Neural cell (in vitro differentiated cells): ENCODE measurements at regions not wholly inside any gene's neighbourhood (a gene's known extent, or its start where the extent isn't known, plus 50 kb on each side); places are given as distances from the start of the nearest gene placed in this dataset.

Experiments used
- H2AFZ ChIP-seq: fragments of 200-600, 300-800 bp; sonication (generic), shearing (Covaris generic); 2 replicates; pipeline ENCODE4 v1.6.0; 2014; ENCODE audit warnings: low read depth, mild to moderate bottlenecking, antibody characterized with exemption, low read length, moderate library complexity
- H3F3A ChIP-seq: fragments of 200-600 bp; shearing (Covaris generic); 2 replicates; pipeline ENCODE4 v1.6.1; 2016; ENCODE audit warnings: mild to moderate bottlenecking, moderate library complexity, mixed read lengths, antibody characterized with exemption, low read length; ENCODE audit not compliant: insufficient read depth, poor library complexity, severe bottlenecking
- H3K27ac ChIP-seq: fragments of 200-600, 300-800 bp; sonication (generic), shearing (Covaris generic); 2 replicates; pipeline ENCODE4 v1.5.1; 2014; ENCODE audit warnings: mild to moderate bottlenecking, low read length, moderate library complexity
- H3K27me3 ChIP-seq: fragments of 300-800, 200-600 bp; sonication (generic), shearing (Covaris generic); 2 replicates; pipeline ENCODE4 v1.6.0; 2014; ENCODE audit warnings: mild to moderate bottlenecking, low read depth, low read length, moderate library complexity; ENCODE audit not compliant: insufficient read depth
- H3K36me3 ChIP-seq: fragments of 300-800, 200-600 bp; sonication (generic), shearing (Covaris generic); 2 replicates; pipeline ENCODE4 v1.5.1; 2014; ENCODE audit warnings: mild to moderate bottlenecking, antibody characterized with exemption, low read length, moderate library complexity; ENCODE audit not compliant: insufficient read depth
- H3K4me2 ChIP-seq: fragments of 300-800, 200-600 bp; sonication (generic), shearing (Covaris generic); 2 replicates; pipeline ENCODE4 v1.6.0; 2014; ENCODE audit warnings: mild to moderate bottlenecking, low read length
- H3K4me3 ChIP-seq: fragments of 300-800, 200-600 bp; sonication (generic), shearing (Covaris generic); 2 replicates; pipeline ENCODE4 v1.5.1; 2014; ENCODE audit warnings: mild to moderate bottlenecking, low read length, moderate library complexity
- H3K79me2 ChIP-seq: fragments of 200-600 bp; shearing (Covaris generic); replicated peaks from 2 replicates; pipeline ENCODE4 v1.6.0; 2014; ENCODE audit warnings: mild to moderate bottlenecking, low read length, moderate library complexity; ENCODE audit not compliant: insufficient read depth
- H3K9ac ChIP-seq: fragments of 300-800, 200-600 bp; sonication (generic), shearing (Covaris generic); 2 replicates; pipeline ENCODE4 v1.6.1; 2016; ENCODE audit warnings: mild to moderate bottlenecking, low read length, mixed read lengths
- H3K9me2 ChIP-seq: fragments of 200-600 bp; shearing (Covaris generic); 2 replicates; pipeline ENCODE4 v1.6.1; 2016; ENCODE audit warnings: mild to moderate bottlenecking, low read length, mixed read lengths; ENCODE audit not compliant: insufficient read depth
- H3K9me3 ChIP-seq: fragments of 200-600, 300-800 bp; sonication (generic), shearing (Covaris generic); 2 replicates; pipeline ENCODE4 v1.6.1; 2016; ENCODE audit warnings: mild to moderate bottlenecking, mixed run types, low read length, moderate library complexity, mixed read lengths
- H4K20me1 ChIP-seq: fragments of 200-600 bp; shearing (Covaris generic); 2 replicates; pipeline ENCODE4 v1.6.1; 2016; ENCODE audit warnings: mild to moderate bottlenecking, mixed run types; ENCODE audit not compliant: insufficient read depth
- CTCF ChIP-seq: fragments of 450-650 bp; IDR thresholded peaks from 2 replicates; pipeline ENCODE4 v1.5.1; 2014; ENCODE audit warnings: antibody characterized with exemption, mild to moderate bottlenecking, moderate library complexity; ENCODE audit not compliant: poor library complexity, severe bottlenecking
- EP300 ChIP-seq: fragments of 450-650 bp; conservative IDR thresholded peaks from 2 replicates; pipeline ENCODE4 v1.6.1; 2014; ENCODE audit warnings: antibody characterized with exemption, mild to moderate bottlenecking, moderate library complexity; ENCODE audit not compliant: poor library complexity, severe bottlenecking
- EZH2 ChIP-seq: fragments of 200-600, 300-800 bp; shearing (Covaris generic), sonication (generic); IDR thresholded peaks from 2 replicates; pipeline ENCODE4 v1.6.1; 2014; ENCODE audit warnings: antibody characterized with exemption, low read length, borderline replicate concordance, mild to moderate bottlenecking; ENCODE audit not compliant: insufficient read depth, poor library complexity, severe bottlenecking
- MXI1 ChIP-seq: fragments of 450-650 bp; conservative IDR thresholded peaks from 2 replicates; pipeline ENCODE4 v1.6.1; 2014; ENCODE audit warnings: antibody characterized with exemption, mild to moderate bottlenecking; ENCODE audit not compliant: poor library complexity, severe bottlenecking
- POLR2AphosphoS5 ChIP-seq: IDR thresholded peaks from 2 replicates; pipeline ENCODE4 v1.6.1; 2012
- RAD21 ChIP-seq: fragments of 450-650 bp; conservative IDR thresholded peaks from 2 replicates; pipeline ENCODE4 v1.6.1; 2014; ENCODE audit warnings: antibody characterized with exemption, mild to moderate bottlenecking, moderate library complexity
- SMC3 ChIP-seq: fragments of 450-650 bp; conservative IDR thresholded peaks from 2 replicates; pipeline ENCODE4 v1.6.1; 2014; ENCODE audit warnings: antibody characterized with exemption, mild to moderate bottlenecking, moderate library complexity; ENCODE audit not compliant: poor library complexity
- TAF1 ChIP-seq: IDR thresholded peaks from 2 replicates; pipeline ENCODE4 v1.6.1; 2012; ENCODE audit warnings: low read depth
- TF ChIP-seq, protein P1 (sequence below): IDR thresholded peaks from 2 replicates; pipeline ENCODE4 v1.6.1; 2012; ENCODE audit warnings: borderline replicate concordance

GRCh38 chr16:49112754-49113153, 168.9 kb downstream of the CBLN1 start:
- Histone ChIP-seq H3K79me2 (no peaks in the 10 kb centered on the region), H3K27me3 (no peaks in the 10 kb centered on the region), H2AFZ (no peak overlapping the region), H3K27ac (no peak overlapping the region), H3K9ac (no peak overlapping the region), H3K36me3 (no peaks in the 10 kb centered on the region), H3F3A (no peaks in the 10 kb centered on the region), H4K20me1 (no peaks in the 10 kb centered on the region), H3K9me2 (no peaks in the 10 kb centered on the region), H3K4me2 (no peak overlapping the region), H3K9me3 (no peaks in the 10 kb centered on the region), H3K4me3 (no peak overlapping the region)
- TF ChIP-seq RAD21 (no peak), EP300 (no peak), TAF1 (no peak), POLR2AphosphoS5 (no peak), EZH2 (no peak), MXI1 (no peak), SMC3 (no peak), CTCF (no peak)
- TF ChIP-seq, protein P1, sequence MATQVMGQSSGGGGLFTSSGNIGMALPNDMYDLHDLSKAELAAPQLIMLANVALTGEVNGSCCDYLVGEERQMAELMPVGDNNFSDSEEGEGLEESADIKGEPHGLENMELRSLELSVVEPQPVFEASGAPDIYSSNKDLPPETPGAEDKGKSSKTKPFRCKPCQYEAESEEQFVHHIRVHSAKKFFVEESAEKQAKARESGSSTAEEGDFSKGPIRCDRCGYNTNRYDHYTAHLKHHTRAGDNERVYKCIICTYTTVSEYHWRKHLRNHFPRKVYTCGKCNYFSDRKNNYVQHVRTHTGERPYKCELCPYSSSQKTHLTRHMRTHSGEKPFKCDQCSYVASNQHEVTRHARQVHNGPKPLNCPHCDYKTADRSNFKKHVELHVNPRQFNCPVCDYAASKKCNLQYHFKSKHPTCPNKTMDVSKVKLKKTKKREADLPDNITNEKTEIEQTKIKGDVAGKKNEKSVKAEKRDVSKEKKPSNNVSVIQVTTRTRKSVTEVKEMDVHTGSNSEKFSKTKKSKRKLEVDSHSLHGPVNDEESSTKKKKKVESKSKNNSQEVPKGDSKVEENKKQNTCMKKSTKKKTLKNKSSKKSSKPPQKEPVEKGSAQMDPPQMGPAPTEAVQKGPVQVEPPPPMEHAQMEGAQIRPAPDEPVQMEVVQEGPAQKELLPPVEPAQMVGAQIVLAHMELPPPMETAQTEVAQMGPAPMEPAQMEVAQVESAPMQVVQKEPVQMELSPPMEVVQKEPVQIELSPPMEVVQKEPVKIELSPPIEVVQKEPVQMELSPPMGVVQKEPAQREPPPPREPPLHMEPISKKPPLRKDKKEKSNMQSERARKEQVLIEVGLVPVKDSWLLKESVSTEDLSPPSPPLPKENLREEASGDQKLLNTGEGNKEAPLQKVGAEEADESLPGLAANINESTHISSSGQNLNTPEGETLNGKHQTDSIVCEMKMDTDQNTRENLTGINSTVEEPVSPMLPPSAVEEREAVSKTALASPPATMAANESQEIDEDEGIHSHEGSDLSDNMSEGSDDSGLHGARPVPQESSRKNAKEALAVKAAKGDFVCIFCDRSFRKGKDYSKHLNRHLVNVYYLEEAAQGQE, result no peak

DNA sequence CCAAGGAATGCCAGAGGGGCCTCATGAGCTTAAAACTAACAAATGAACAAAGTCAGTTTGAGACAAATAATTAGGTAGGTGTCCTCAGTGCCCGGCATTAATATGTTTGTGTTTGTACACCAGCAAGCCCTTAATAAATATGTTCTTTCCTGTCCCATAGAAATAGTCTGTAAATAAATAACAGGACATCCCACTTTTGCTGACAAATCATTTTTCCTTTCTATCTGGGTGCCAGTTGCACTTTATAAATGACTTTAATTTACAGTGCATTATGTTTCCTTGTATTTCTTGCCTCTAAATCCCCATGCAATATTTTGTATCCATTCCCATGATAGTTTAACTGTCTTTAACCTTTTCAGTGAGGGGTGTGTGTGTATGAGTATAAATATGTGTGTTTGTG, 170.3 kb downstream of the CBLN1 start:
- Histone ChIP-seq H3K9me3 (no peaks in the 10 kb centered on the region), H3K9me2 (no peaks in the 10 kb centered on the region), H3K27ac (no peak overlapping the region), H3K79me2 (no peaks in the 10 kb centered on the region), H3K4me3 (no peak overlapping the region), H4K20me1 (no peaks in the 10 kb centered on the region), H3K36me3 (no peaks in the 10 kb centered on the region), H3K27me3 (no peaks in the 10 kb centered on the region), H3K4me2 (no peak overlapping the region), H2AFZ (no peak overlapping the region), H3K9ac (no peak overlapping the region), H3F3A (no peaks in the 10 kb centered on the region)
- TF ChIP-seq EP300 (no peak), RAD21 (no peak), EZH2 (no peak), CTCF (no peak), SMC3 (no peak), POLR2AphosphoS5 (no peak), TAF1 (no peak), MXI1 (no peak)
- TF ChIP-seq, protein P1, result no peak
